GM23338 (cell line): ENCODE measurements at regions not wholly inside any gene's neighbourhood (a gene's known extent, or its start where the extent isn't known, plus 50 kb on each side); places are given as distances from the start of the nearest gene placed in this dataset.

Experiments used
- ATAC-seq: fragments of 200-7000 bp; cut with Tn5 transposase; 3 replicates; pipeline ENCODE4 v1.9.1; 2020
- DNase-seq: peaks from one replicate; pipeline ENCODE4 v3.0.0-alpha.2; 2015; ENCODE audit warnings: low spot score
- H2AFZ ChIP-seq: fragments of 200-600 bp; sonication (generic); 2 replicates; pipeline ENCODE4 v1.8.0; 2016; ENCODE audit warnings: antibody characterized with exemption, mild to moderate bottlenecking, moderate library complexity
- H3F3A ChIP-seq: fragments of 200-600 bp; sonication (generic); replicated peaks from 2 replicates; pipeline ENCODE4 v1.8.0; 2017; ENCODE audit warnings: antibody characterized with exemption, mixed run types, low read depth
- H3K27ac ChIP-seq: fragments of 200-600 bp; sonication (generic); 2 replicates; pipeline ENCODE4 v1.6.1; 2016; ENCODE audit warnings: low read depth
- H3K27me3 ChIP-seq: fragments of 200-600 bp; sonication (generic); 2 replicates; pipeline ENCODE4 v1.8.0; 2016; ENCODE audit warnings: mild to moderate bottlenecking, mixed run types, moderate library complexity; ENCODE audit not compliant: insufficient read depth
- H3K36me3 ChIP-seq: fragments of 200-600 bp; sonication (generic); 2 replicates; pipeline ENCODE4 v1.8.0; 2016; ENCODE audit warnings: mild to moderate bottlenecking; ENCODE audit not compliant: insufficient read depth
- H3K4me1 ChIP-seq: fragments of 200-600 bp; sonication (generic); 2 replicates; pipeline ENCODE4 v1.8.0; 2016; ENCODE audit warnings: mild to moderate bottlenecking, moderate library complexity; ENCODE audit not compliant: insufficient read depth
- H3K4me2 ChIP-seq: fragments of 200-600 bp; sonication (generic); 2 replicates; pipeline ENCODE4 v1.7.1; 2017; ENCODE audit warnings: mixed run types
- H3K4me3 ChIP-seq: fragments of 200-600 bp; sonication (generic); 2 replicates; pipeline ENCODE4 v1.6.1; 2016; ENCODE audit warnings: mixed run types
- H3K79me2 ChIP-seq: fragments of 200-600 bp; sonication (generic); replicated peaks from 2 replicates; pipeline ENCODE4 v1.8.0; 2017; ENCODE audit warnings: mild to moderate bottlenecking; ENCODE audit not compliant: insufficient read depth
- H3K9me2 ChIP-seq: fragments of 200-600 bp; sonication (generic); 2 replicates; pipeline ENCODE4 v1.8.0; 2017; ENCODE audit not compliant: insufficient read depth
- H4K20me1 ChIP-seq: fragments of 200-600 bp; sonication (generic); replicated peaks from 2 replicates; pipeline ENCODE4 v1.8.0; 2017; ENCODE audit warnings: mild to moderate bottlenecking; ENCODE audit not compliant: insufficient read depth
- H3K27ac Mint-ChIP-seq: 2 replicates; pipeline ENCODE4 v1.8.0; 2020; ENCODE audit warnings: inconsistent platforms, mild to moderate bottlenecking, moderate library complexity, mixed read lengths
- H3K27me3 Mint-ChIP-seq: 3 replicates; pipeline ENCODE4 v1.8.0; 2022; ENCODE audit warnings: low read depth, mild to moderate bottlenecking, moderate library complexity, mixed read lengths, inconsistent platforms; ENCODE audit not compliant: insufficient read depth, poor library complexity
- H3K36me3 Mint-ChIP-seq: 3 replicates; pipeline ENCODE4 v1.8.0; 2021; ENCODE audit warnings: low read depth, mild to moderate bottlenecking, inconsistent platforms, moderate library complexity, mixed read lengths
- H3K4me1 Mint-ChIP-seq: 3 replicates; pipeline ENCODE4 v1.8.0; 2020; ENCODE audit warnings: mild to moderate bottlenecking, inconsistent platforms, mixed read lengths
- H3K4me3 Mint-ChIP-seq: 3 replicates; pipeline ENCODE4 v1.8.0; 2021; ENCODE audit warnings: moderate library complexity, mild to moderate bottlenecking, inconsistent platforms, mixed read lengths
- H3K9me3 Mint-ChIP-seq: 3 replicates; pipeline ENCODE4 v1.8.0; 2020; ENCODE audit warnings: moderate library complexity, mild to moderate bottlenecking, inconsistent platforms, mixed read lengths
- CREB1 ChIP-seq: fragments of 250-450 bp; sonication (Bioruptor Pico); IDR thresholded peaks from 2 replicates; pipeline ENCODE4 v1.5.0; 2020; ENCODE audit warnings: low read depth, mild to moderate bottlenecking, moderate library complexity
- EZH2 ChIP-seq: fragments of 200-600 bp; sonication (generic); IDR thresholded peaks from one replicate; pipeline ENCODE4 v1.8.0; 2017; ENCODE audit warnings: antibody characterized with exemption, mild to moderate bottlenecking, low read depth; ENCODE audit not compliant: unreplicated experiment
- EZH2phosphoT487 ChIP-seq: fragments of 200-600 bp; sonication (generic); IDR thresholded peaks from one replicate; pipeline ENCODE4 v1.8.1; 2018; ENCODE audit warnings: antibody characterized with exemption; ENCODE audit not compliant: unreplicated experiment
- JUNB ChIP-seq: IDR thresholded peaks from one replicate; pipeline ENCODE4 v1.6.1; 2016; ENCODE audit warnings: antibody characterized with exemption; ENCODE audit not compliant: unreplicated experiment
- NANOG ChIP-seq: IDR thresholded peaks from 2 replicates; pipeline ENCODE4 v1.6.1; 2016; ENCODE audit warnings: antibody characterized with exemption, borderline replicate concordance
- POLR2AphosphoS5 ChIP-seq: IDR thresholded peaks from 2 replicates; pipeline ENCODE4 v1.6.1; 2016; ENCODE audit warnings: antibody characterized with exemption, low read depth
- STAT1 ChIP-seq: IDR thresholded peaks from one replicate; pipeline ENCODE4 v1.6.1; 2016; ENCODE audit warnings: antibody characterized with exemption; ENCODE audit not compliant: unreplicated experiment
- ZNF114 ChIP-seq: fragments of 250-450 bp; sonication (Bioruptor Pico); IDR thresholded peaks from 2 replicates; pipeline ENCODE4 v1.5.0; 2020; ENCODE audit warnings: mild to moderate bottlenecking, moderate library complexity
- ZNF331 ChIP-seq: fragments of 250-450 bp; sonication (Bioruptor Pico); IDR thresholded peaks from 2 replicates; pipeline ENCODE4 v1.5.0; 2020; ENCODE audit warnings: low read depth, mild to moderate bottlenecking, moderate library complexity
- TF ChIP-seq, protein P1 (sequence below): fragments of 250-450 bp; sonication (Bioruptor Pico); IDR thresholded peaks from 2 replicates; pipeline ENCODE4 v1.5.0; 2020; ENCODE audit warnings: mild to moderate bottlenecking, moderate library complexity
- TF ChIP-seq, protein P2 (sequence below): IDR thresholded peaks from one replicate; pipeline ENCODE4 v1.6.1; 2018; ENCODE audit warnings: antibody characterized with exemption; ENCODE audit not compliant: unreplicated experiment
- TF ChIP-seq, protein P3 (sequence below): IDR thresholded peaks from 2 replicates; pipeline ENCODE4 v1.6.1; 2016; ENCODE audit warnings: antibody characterized with exemption
- TF ChIP-seq, protein P4 (sequence below), 2 experiments: fragments of 200-600 bp in 1 of 2; sonication (generic) in 1 of 2; conservative IDR thresholded peaks; 2 replicates each; pipeline versions ENCODE4 v1.5.1 to v1.6.1; 2016 to 2017; ENCODE audit warnings: antibody characterized with exemption in 2 of 2, low read depth in 2 of 2, mild to moderate bottlenecking in 2 of 2, moderate library complexity in 1 of 2

DNA sequence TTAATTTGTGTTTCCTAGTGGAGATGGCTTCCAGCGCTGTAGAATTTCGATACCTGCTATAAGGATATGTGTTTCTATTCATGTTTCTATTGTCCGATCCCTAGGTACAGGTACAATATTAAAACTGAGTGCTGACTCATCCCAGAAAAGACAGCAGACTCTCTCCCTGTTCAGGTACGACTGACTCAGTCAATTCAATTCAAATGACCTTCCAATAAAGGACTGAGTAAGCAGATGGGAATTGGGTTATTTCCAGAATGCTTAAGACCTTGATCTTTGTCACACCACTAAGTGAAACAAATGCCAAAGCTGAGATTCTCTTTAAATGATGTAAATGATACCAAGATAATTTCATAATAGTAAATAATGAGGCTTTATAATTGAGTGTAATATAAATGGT lies 1596.9 kb downstream of the RPA4 start:
- H3F3A ChIP-seq = no peaks in the 10 kb centered on the region
- TF ChIP-seq STAT1 (no peak), POLR2AphosphoS5 (no peak), EZH2 (no peak), NANOG (no peak), JUNB (no peak), EZH2phosphoT487 (no peak), ZNF114 (CRISPR knock-in tag) (no peak), CREB1 (no peak), ZNF331 (CRISPR knock-in tag) (no peak)
- TF ChIP-seq, protein P1, sequence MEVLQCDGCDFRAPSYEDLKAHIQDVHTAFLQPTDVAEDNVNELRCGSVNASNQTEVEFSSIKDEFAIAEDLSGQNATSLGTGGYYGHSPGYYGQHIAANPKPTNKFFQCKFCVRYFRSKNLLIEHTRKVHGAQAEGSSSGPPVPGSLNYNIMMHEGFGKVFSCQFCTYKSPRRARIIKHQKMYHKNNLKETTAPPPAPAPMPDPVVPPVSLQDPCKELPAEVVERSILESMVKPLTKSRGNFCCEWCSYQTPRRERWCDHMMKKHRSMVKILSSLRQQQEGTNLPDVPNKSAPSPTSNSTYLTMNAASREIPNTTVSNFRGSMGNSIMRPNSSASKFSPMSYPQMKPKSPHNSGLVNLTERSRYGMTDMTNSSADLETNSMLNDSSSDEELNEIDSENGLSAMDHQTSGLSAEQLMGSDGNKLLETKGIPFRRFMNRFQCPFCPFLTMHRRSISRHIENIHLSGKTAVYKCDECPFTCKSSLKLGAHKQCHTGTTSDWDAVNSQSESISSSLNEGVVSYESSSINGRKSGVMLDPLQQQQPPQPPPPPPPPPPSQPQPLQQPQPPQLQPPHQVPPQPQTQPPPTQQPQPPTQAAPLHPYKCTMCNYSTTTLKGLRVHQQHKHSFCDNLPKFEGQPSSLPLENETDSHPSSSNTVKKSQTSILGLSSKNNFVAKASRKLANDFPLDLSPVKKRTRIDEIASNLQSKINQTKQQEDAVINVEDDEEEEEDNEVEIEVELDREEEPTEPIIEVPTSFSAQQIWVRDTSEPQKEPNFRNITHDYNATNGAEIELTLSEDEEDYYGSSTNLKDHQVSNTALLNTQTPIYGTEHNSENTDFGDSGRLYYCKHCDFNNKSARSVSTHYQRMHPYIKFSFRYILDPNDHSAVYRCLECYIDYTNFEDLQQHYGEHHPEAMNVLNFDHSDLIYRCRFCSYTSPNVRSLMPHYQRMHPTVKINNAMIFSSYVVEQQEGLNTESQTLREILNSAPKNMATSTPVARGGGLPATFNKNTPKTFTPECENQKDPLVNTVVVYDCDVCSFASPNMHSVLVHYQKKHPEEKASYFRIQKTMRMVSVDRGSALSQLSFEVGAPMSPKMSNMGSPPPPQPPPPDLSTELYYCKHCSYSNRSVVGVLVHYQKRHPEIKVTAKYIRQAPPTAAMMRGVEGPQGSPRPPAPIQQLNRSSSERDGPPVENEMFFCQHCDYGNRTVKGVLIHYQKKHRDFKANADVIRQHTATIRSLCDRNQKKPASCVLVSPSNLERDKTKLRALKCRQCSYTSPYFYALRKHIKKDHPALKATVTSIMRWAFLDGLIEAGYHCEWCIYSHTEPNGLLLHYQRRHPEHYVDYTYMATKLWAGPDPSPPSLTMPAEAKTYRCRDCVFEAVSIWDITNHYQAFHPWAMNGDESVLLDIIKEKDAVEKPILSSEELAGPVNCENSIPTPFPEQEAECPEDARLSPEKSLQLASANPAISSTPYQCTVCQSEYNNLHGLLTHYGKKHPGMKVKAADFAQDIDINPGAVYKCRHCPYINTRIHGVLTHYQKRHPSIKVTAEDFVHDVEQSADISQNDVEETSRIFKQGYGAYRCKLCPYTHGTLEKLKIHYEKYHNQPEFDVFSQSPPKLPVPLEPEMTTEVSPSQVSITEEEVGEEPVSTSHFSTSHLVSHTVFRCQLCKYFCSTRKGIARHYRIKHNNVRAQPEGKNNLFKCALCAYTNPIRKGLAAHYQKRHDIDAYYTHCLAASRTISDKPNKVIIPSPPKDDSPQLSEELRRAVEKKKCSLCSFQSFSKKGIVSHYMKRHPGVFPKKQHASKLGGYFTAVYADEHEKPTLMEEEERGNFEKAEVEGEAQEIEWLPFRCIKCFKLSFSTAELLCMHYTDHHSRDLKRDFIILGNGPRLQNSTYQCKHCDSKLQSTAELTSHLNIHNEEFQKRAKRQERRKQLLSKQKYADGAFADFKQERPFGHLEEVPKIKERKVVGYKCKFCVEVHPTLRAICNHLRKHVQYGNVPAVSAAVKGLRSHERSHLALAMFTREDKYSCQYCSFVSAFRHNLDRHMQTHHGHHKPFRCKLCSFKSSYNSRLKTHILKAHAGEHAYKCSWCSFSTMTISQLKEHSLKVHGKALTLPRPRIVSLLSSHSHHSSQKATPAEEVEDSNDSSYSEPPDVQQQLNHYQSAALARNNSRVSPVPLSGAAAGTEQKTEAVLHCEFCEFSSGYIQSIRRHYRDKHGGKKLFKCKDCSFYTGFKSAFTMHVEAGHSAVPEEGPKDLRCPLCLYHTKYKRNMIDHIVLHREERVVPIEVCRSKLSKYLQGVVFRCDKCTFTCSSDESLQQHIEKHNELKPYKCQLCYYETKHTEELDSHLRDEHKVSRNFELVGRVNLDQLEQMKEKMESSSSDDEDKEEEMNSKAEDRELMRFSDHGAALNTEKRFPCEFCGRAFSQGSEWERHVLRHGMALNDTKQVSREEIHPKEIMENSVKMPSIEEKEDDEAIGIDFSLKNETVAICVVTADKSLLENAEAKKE (CRISPR knock-in tag) = no peak
- TF ChIP-seq, protein P2, sequence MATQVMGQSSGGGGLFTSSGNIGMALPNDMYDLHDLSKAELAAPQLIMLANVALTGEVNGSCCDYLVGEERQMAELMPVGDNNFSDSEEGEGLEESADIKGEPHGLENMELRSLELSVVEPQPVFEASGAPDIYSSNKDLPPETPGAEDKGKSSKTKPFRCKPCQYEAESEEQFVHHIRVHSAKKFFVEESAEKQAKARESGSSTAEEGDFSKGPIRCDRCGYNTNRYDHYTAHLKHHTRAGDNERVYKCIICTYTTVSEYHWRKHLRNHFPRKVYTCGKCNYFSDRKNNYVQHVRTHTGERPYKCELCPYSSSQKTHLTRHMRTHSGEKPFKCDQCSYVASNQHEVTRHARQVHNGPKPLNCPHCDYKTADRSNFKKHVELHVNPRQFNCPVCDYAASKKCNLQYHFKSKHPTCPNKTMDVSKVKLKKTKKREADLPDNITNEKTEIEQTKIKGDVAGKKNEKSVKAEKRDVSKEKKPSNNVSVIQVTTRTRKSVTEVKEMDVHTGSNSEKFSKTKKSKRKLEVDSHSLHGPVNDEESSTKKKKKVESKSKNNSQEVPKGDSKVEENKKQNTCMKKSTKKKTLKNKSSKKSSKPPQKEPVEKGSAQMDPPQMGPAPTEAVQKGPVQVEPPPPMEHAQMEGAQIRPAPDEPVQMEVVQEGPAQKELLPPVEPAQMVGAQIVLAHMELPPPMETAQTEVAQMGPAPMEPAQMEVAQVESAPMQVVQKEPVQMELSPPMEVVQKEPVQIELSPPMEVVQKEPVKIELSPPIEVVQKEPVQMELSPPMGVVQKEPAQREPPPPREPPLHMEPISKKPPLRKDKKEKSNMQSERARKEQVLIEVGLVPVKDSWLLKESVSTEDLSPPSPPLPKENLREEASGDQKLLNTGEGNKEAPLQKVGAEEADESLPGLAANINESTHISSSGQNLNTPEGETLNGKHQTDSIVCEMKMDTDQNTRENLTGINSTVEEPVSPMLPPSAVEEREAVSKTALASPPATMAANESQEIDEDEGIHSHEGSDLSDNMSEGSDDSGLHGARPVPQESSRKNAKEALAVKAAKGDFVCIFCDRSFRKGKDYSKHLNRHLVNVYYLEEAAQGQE = no peak
- TF ChIP-seq, protein P3, sequence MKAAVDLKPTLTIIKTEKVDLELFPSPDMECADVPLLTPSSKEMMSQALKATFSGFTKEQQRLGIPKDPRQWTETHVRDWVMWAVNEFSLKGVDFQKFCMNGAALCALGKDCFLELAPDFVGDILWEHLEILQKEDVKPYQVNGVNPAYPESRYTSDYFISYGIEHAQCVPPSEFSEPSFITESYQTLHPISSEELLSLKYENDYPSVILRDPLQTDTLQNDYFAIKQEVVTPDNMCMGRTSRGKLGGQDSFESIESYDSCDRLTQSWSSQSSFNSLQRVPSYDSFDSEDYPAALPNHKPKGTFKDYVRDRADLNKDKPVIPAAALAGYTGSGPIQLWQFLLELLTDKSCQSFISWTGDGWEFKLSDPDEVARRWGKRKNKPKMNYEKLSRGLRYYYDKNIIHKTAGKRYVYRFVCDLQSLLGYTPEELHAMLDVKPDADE = no peak
- TF ChIP-seq, protein P4, sequence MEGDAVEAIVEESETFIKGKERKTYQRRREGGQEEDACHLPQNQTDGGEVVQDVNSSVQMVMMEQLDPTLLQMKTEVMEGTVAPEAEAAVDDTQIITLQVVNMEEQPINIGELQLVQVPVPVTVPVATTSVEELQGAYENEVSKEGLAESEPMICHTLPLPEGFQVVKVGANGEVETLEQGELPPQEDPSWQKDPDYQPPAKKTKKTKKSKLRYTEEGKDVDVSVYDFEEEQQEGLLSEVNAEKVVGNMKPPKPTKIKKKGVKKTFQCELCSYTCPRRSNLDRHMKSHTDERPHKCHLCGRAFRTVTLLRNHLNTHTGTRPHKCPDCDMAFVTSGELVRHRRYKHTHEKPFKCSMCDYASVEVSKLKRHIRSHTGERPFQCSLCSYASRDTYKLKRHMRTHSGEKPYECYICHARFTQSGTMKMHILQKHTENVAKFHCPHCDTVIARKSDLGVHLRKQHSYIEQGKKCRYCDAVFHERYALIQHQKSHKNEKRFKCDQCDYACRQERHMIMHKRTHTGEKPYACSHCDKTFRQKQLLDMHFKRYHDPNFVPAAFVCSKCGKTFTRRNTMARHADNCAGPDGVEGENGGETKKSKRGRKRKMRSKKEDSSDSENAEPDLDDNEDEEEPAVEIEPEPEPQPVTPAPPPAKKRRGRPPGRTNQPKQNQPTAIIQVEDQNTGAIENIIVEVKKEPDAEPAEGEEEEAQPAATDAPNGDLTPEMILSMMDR (conservative IDR thresholded peaks at IDR 0.05; ENCODE audit: low read depth in 2 of 2) = no peak
- peaks cover 36% of the 10 kb centered on the region for H3K4me1 ChIP-seq
- H3K27me3 ChIP-seq = no peaks in the 10 kb centered on the region
- no peak overlapping the region for H3K4me3 ChIP-seq
- H3K4me2 ChIP-seq = no peak overlapping the region
- no peaks in the 10 kb centered on the region for H3K79me2 ChIP-seq
- H3K27me3 Mint-ChIP-seq = peaks cover 3% of the 10 kb centered on the region
- H2AFZ ChIP-seq = no peak overlapping the region
- H3K9me3 Mint-ChIP-seq = no peaks in the 10 kb centered on the region
- H3K4me3 Mint-ChIP-seq = no peak overlapping the region
- no peak overlapping the region for H3K27ac ChIP-seq
- H3K36me3 Mint-ChIP-seq = no peaks in the 10 kb centered on the region
- H3K36me3 ChIP-seq = no peaks in the 10 kb centered on the region
- H3K4me1 Mint-ChIP-seq = peaks cover 8% of the 10 kb centered on the region; the same call in 2 of the 3 replicates
- ATAC-seq (no peak), DNase-seq (no peak)
- H3K9me2 ChIP-seq = no peaks in the 10 kb centered on the region
- no peaks in the 10 kb centered on the region for H4K20me1 ChIP-seq
- no peak overlapping the region for H3K27ac Mint-ChIP-seq
